Stimulated activated CD4-positive, alpha-beta T cell treated with anti-CD3 and anti-CD28 coated beads, Interleukin-15, amount 100 ng/mL, for 24 hours (primary cell): ENCODE measurements at regions not wholly inside any gene's neighbourhood (a gene's known extent, or its start where the extent isn't known, plus 50 kb on each side); places are given as distances from the start of the nearest gene placed in this dataset.
"Not testable (repeated sequence)": the region's sequence is repeated elsewhere in the genome, so short reads cannot be mapped to it uniquely, and the experiment has no call there.

Experiments
- DNase-seq: peaks from one replicate; pipeline ENCODE4 v3.0.0-alpha.2; 2020

- not testable (repeated sequence) for DNase-seq
Measured at GRCh38 chr16:29258946-29259634, 147.4 kb downstream of the NPIPB11 start.

GRCh38 chr16:29257419-29258336 is 148.8 kb downstream of the NPIPB11 start:
- not testable (repeated sequence) for DNase-seq

GRCh38 chr16:29256501-29256981 is 150.0 kb downstream of the NPIPB11 start:
- DNase-seq: no peak

- not testable (repeated sequence) for DNase-seq
Measured at GRCh38 chr16:29255957-29256356, 150.6 kb downstream of the NPIPB11 start.

- DNase-seq: not testable (repeated sequence)
Measured at GRCh38 chr16:29255496-29255796, 151.1 kb downstream of the NPIPB11 start.

- DNase-seq: no peak
Measured at GRCh38 chr16:29254676-29255495, 151.6 kb downstream of the NPIPB11 start.

- DNase-seq: not testable (repeated sequence)
Measured at GRCh38 chr16:29253716-29254590, 152.6 kb downstream of the NPIPB11 start.

GRCh38 chr16:29253066-29253590 is 153.4 kb downstream of the NPIPB11 start:
- not testable (repeated sequence) for DNase-seq

- DNase-seq: not testable (repeated sequence)
Measured at GRCh38 chr16:29252311-29252710, 154.2 kb downstream of the NPIPB11 start.

GRCh38 chr16:29251571-29252011 is 154.9 kb downstream of the NPIPB11 start:
- DNase-seq: not testable (repeated sequence)

GRCh38 chr16:29250923-29251434 is 155.5 kb downstream of the NPIPB11 start:
- DNase-seq: not testable (repeated sequence)

- not testable (repeated sequence) for DNase-seq
Measured at GRCh38 chr16:29250469-29250868, 156.0 kb downstream of the NPIPB11 start.

GRCh38 chr16:29248940-29249318 is 157.6 kb downstream of the NPIPB11 start:
- not testable (repeated sequence) for DNase-seq

- not testable (repeated sequence) for DNase-seq
Measured at GRCh38 chr16:29248306-29248939, 158.1 kb downstream of the NPIPB11 start.

- not testable (repeated sequence) for DNase-seq
Measured at GRCh38 chr16:29246091-29246490, 160.4 kb downstream of the NPIPB11 start.

- no peak for DNase-seq
Measured at GRCh38 chr16:29237971-29238370, 168.5 kb downstream of the NPIPB11 start.

GRCh38 chr16:29237495-29237894 is 169.0 kb downstream of the NPIPB11 start:
- not testable (repeated sequence) for DNase-seq

GRCh38 chr16:29237023-29237422 is 169.5 kb downstream of the NPIPB11 start:
- not testable (repeated sequence) for DNase-seq

- DNase-seq: not testable (repeated sequence)
Measured at GRCh38 chr16:29235836-29236370, 170.6 kb downstream of the NPIPB11 start.

GRCh38 chr16:29234536-29235275 is 171.8 kb downstream of the NPIPB11 start:
- DNase-seq: not testable (repeated sequence)
